ENCODE measurements at regions not wholly inside any gene's neighbourhood (a gene's known extent, or its start where the extent isn't known, plus 50 kb on each side); places are given as distances from the start of the nearest gene placed in this dataset.

DNA sequence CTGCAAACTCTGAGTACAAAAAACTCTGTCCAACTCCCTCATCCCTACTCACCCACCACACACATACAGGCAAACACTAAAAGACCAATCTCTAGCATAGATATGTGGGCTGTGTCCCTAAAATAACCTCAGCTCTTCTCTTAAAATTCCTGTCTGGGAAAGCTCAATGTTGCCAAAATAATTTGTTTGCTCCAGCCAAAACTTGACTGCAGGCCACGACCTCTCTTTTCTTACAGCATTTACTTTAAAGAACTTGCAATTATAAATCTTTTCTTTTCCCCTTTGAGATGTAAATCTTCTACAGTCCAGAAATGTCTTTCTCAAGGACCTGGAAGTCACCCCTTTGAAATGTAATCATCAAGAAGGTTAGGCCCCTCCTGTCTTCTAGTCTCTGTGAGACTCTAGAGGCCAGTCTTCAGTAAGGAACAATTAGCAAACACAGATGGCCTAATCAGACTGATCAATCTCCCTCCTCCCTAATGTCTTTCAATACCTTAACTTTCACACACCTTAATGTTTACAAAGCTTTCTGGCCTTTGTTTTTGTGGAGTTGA, 483.6 kb upstream of the RGS18 start:
- WGBS, 2 experiments (ENCODE audit: extremely low coverage in 2 of 2, insufficient read length in 1 of 2) = no CpG with 5 or more reads among the region's 1 CpG
- Histone ChIP-seq H3K18ac (ENCODE audit: low read depth, low read length) (no peak overlapping the region), H3K27me3 (ENCODE audit: control insufficient read depth, insufficient read depth, low read length) (no peaks in the 10 kb centered on the region), H3K56ac (ENCODE audit: extremely low read depth, insufficient read depth, low read length) (no peak overlapping the region), H3K4me1 (ENCODE audit: control insufficient read depth, insufficient read depth, low read length) (no peaks in the 10 kb centered on the region), H2BK120ac (ENCODE audit: low read depth, low read length) (no peak overlapping the region), H2AK5ac (ENCODE audit: low read depth, low read length) (no peak overlapping the region), H3K4ac (ENCODE audit: low read depth, low read length) (no peak overlapping the region), H2AK9ac (replicated peaks; ENCODE audit: low read depth, low read length, poor library complexity) (no peak overlapping the region), H3K14ac (replicated peaks; ENCODE audit: low read depth, low read length) (no peak overlapping the region), H3K79me1 (ENCODE audit: low read depth in 1 of 2, low read length in 2 of 2) (no peaks in the 10 kb centered on the region), H4K20me1 (ENCODE audit: insufficient read depth, low read length) (no peaks in the 10 kb centered on the region), H4K5ac (ENCODE audit: low read depth, low read length) (no peak overlapping the region), H3K23ac (ENCODE audit: low read depth, low read length) (no peak overlapping the region), H3K9me1 (ENCODE audit: insufficient read depth, low read length) (no peaks in the 10 kb centered on the region), H3K9ac (ENCODE audit: low read depth, low read length) (no peak overlapping the region), H3K4me2 (ENCODE audit: low read depth, low read length) (no peak overlapping the region), H2BK15ac (ENCODE audit: low read depth, low read length) (no peak overlapping the region), H3K36me3 (ENCODE audit: control insufficient read depth, insufficient read depth, low read length) (no peaks in the 10 kb centered on the region), H2BK20ac (ENCODE audit: low read depth, low read length) (no peak overlapping the region), H4K8ac (ENCODE audit: low read depth in 2 of 2, low read length in 2 of 2) (no peak overlapping the region), H3K4me3 (ENCODE audit: insufficient read depth, low read depth, low read length) (no peak overlapping the region), H4K91ac (ENCODE audit: insufficient read depth, low read depth, low read length) (no peak overlapping the region), H2AFZ (replicated peaks; ENCODE audit: low read length, poor library complexity) (no peak overlapping the region), H3K27ac (ENCODE audit: insufficient read depth, low read length) (no peak overlapping the region), H2BK5ac (ENCODE audit: low read depth, low read length, poor library complexity, severe bottlenecking) (no peak overlapping the region), H3K9me3 (ENCODE audit: control insufficient read depth, insufficient read depth, low read length) (no peaks in the 10 kb centered on the region)
- dilution Hi-C loops (cut with HindIII; ENCODE audit: low sequenced_read_pairs, unreplicated experiment) = no loop called here
- no peak for TF ChIP-seq SMC3 (IDR thresholded peaks at IDR 0.05; ENCODE audit: low read depth, low read length)
- TF ChIP-seq CHD1 (IDR thresholded peaks at IDR 0.05; ENCODE audit: low read depth, low read length) = no peak
- TF ChIP-seq FOS (IDR thresholded peaks at IDR 0.05; ENCODE audit: low read depth, low read length) = no peak
- no peak for TF ChIP-seq MXI1 (IDR thresholded peaks at IDR 0.05; ENCODE audit: borderline replicate concordance, low read depth, low read length)
- TF ChIP-seq, protein P1, sequence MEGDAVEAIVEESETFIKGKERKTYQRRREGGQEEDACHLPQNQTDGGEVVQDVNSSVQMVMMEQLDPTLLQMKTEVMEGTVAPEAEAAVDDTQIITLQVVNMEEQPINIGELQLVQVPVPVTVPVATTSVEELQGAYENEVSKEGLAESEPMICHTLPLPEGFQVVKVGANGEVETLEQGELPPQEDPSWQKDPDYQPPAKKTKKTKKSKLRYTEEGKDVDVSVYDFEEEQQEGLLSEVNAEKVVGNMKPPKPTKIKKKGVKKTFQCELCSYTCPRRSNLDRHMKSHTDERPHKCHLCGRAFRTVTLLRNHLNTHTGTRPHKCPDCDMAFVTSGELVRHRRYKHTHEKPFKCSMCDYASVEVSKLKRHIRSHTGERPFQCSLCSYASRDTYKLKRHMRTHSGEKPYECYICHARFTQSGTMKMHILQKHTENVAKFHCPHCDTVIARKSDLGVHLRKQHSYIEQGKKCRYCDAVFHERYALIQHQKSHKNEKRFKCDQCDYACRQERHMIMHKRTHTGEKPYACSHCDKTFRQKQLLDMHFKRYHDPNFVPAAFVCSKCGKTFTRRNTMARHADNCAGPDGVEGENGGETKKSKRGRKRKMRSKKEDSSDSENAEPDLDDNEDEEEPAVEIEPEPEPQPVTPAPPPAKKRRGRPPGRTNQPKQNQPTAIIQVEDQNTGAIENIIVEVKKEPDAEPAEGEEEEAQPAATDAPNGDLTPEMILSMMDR (conservative IDR thresholded peaks at IDR 0.05; ENCODE audit: low read depth, low read length) = no peak
- TF ChIP-seq MAFK (IDR thresholded peaks at IDR 0.05; ENCODE audit: low read depth, low read length) = no peak
- no peak for TF ChIP-seq BHLHE40 (IDR thresholded peaks at IDR 0.05; ENCODE audit: low read depth, low read length)
- TF ChIP-seq MAZ (IDR thresholded peaks at IDR 0.05; ENCODE audit: borderline replicate concordance, low read depth, low read length) = no peak
- no peak for TF ChIP-seq POLR2A (IDR thresholded peaks at IDR 0.05; ENCODE audit: low read depth, low read length)
- TF ChIP-seq, protein P2, sequence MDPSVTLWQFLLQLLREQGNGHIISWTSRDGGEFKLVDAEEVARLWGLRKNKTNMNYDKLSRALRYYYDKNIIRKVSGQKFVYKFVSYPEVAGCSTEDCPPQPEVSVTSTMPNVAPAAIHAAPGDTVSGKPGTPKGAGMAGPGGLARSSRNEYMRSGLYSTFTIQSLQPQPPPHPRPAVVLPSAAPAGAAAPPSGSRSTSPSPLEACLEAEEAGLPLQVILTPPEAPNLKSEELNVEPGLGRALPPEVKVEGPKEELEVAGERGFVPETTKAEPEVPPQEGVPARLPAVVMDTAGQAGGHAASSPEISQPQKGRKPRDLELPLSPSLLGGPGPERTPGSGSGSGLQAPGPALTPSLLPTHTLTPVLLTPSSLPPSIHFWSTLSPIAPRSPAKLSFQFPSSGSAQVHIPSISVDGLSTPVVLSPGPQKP (IDR thresholded peaks at IDR 0.05; ENCODE audit: borderline replicate concordance, low read depth, low read length) = no peak
- no peak for TF ChIP-seq CEBPB (IDR thresholded peaks at IDR 0.05; ENCODE audit: low read depth, low read length)
- no peak for TF ChIP-seq NFE2L2 (IDR thresholded peaks at IDR 0.05; ENCODE audit: low read depth, low read length)
- TF ChIP-seq, protein P3, sequence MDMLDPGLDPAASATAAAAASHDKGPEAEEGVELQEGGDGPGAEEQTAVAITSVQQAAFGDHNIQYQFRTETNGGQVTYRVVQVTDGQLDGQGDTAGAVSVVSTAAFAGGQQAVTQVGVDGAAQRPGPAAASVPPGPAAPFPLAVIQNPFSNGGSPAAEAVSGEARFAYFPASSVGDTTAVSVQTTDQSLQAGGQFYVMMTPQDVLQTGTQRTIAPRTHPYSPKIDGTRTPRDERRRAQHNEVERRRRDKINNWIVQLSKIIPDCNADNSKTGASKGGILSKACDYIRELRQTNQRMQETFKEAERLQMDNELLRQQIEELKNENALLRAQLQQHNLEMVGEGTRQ (IDR thresholded peaks at IDR 0.05; ENCODE audit: low read depth, low read length) = no peak
- no peak for TF ChIP-seq RFX5 (IDR thresholded peaks at IDR 0.05; ENCODE audit: low read depth, low read length)
- TF ChIP-seq RAD21 (IDR thresholded peaks at IDR 0.05; ENCODE audit: low read length) = no peak
- TF ChIP-seq RCOR1 (IDR thresholded peaks at IDR 0.05; ENCODE audit: insufficient replicate concordance, low read length) = no peak
- POLR2A ChIA-PET (ENCODE audit: unreplicated experiment) = no interaction called here
- intact Hi-C loops (cut with micrococcal nuclease) = no loop called here
- CTCF ChIA-PET = no interaction called here
- no peak for DNase-seq
- no peak for ATAC-seq (ENCODE audit: low read depth)
- in situ Hi-C loops (cut with MboI; ENCODE audit: low sequenced_read_pairs) = no loop called here
- no TSS peak for BruUV-seq (replicated peaks)

All from IMR-90 (cell line).